ENCODE measurements at regions not wholly inside any gene's neighbourhood (a gene's known extent, or its start where the extent isn't known, plus 50 kb on each side); places are given as distances from the start of the nearest gene placed in this dataset.

- Histone ChIP-seq H3K9me3 (ENCODE audit: control insufficient read depth in 2 of 2, insufficient read depth in 1 of 2, low read depth in 1 of 2, low read length in 1 of 2) (peaks cover 0 to 2% of the 10 kb centered on the region in 2 donors), H3K4me1 (ENCODE audit: control insufficient read depth in 2 of 2, insufficient read depth in 2 of 2, low read length in 1 of 2) (no peaks in the 10 kb centered on the region), H3K27ac (ENCODE audit: low read depth in 2 of 2, low read length in 1 of 2) (no peak overlapping the region), H3K27me3 (ENCODE audit: control insufficient read depth in 1 of 2, insufficient read depth in 2 of 2, low read length in 2 of 2) (no peaks in the 10 kb centered on the region), H3K36me3 (ENCODE audit: control insufficient read depth in 2 of 2, insufficient read depth in 2 of 2, low read length in 1 of 2) (no peaks in the 10 kb centered on the region), H3K4me3 (ENCODE audit: low read depth in 1 of 2, low read length in 2 of 2) (no peak overlapping the region)
- 52 to 71% methylated on average over 6 of the region's 6 CpGs for WGBS, 2 donors
Observed at GRCh38 chr20:20971810-20972209, 134.3 kb downstream of the LINC00237 start.

DNA sequence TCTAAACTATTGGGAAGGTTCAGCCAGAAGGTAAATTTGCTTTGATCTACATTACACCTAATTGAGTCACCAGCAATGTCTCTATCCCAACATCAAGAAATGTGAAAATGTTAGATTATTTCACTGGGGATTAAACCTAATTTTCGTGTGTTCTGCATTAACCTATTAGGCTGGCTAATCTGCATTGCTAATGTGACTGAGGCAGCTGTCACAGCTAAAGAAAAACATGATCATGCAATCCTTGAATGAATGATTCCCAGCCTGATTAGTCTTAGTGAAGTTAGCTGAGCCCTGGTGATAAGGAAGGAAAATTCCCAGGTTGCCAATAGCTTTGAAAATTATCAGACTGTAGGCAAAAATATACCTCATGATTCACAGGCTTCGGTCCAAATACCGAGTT lies 135.3 kb downstream of the LINC00237 start:
- H3K36me3 ChIP-seq (ENCODE audit: control insufficient read depth in 2 of 2, insufficient read depth in 2 of 2, low read length in 1 of 2): no peaks in the 10 kb centered on the region
- H3K4me1 ChIP-seq (ENCODE audit: control insufficient read depth in 2 of 2, insufficient read depth in 2 of 2, low read length in 1 of 2): no peaks in the 10 kb centered on the region
- H3K27me3 ChIP-seq (ENCODE audit: control insufficient read depth in 1 of 2, insufficient read depth in 2 of 2, low read length in 2 of 2): no peaks in the 10 kb centered on the region
- peaks cover 0 to 2% of the 10 kb centered on the region in 2 donors for H3K9me3 ChIP-seq (ENCODE audit: control insufficient read depth in 2 of 2, insufficient read depth in 1 of 2, low read depth in 1 of 2, low read length in 1 of 2)
- H3K27ac ChIP-seq (ENCODE audit: low read depth in 2 of 2, low read length in 1 of 2): no peak overlapping the region
- 47 to 50% methylated on average over 3 of the region's 3 CpGs for WGBS, 2 donors
- no peak overlapping the region for H3K4me3 ChIP-seq (ENCODE audit: low read depth in 1 of 2, low read length in 2 of 2)

DNA sequence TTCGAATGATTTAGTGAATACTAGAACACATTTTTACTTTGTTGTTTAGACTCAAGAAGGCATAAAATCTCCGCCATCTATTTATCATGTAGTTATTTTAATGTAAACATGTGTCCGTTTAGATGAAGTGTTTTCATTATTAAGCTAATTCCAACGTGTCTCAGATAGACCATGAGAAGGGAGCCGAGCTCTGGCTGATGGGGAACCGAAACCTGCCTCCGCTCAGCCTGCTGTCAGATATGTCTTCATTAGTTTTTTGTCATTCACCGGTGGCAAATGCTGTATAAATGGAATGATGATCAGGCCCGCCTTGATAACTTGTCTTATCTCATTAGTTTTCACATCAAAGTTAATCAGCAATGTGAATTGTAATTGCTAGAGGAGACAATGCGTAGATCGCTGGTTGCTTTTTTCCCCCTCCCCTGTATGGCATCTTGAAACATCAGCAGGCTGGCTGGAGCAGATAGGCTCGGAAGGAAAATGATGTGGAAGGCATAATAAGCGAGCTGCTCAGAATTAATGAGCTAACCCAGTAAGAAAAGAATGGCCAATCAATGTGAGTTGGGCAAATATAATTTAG lies 136.4 kb downstream of the LINC00237 start:
- Histone ChIP-seq H3K36me3 (ENCODE audit: control insufficient read depth in 2 of 2, insufficient read depth in 2 of 2, low read length in 1 of 2) (no peaks in the 10 kb centered on the region), H3K27me3 (ENCODE audit: control insufficient read depth in 1 of 2, insufficient read depth in 2 of 2, low read length in 2 of 2) (no peaks in the 10 kb centered on the region), H3K4me3 (ENCODE audit: low read depth in 1 of 2, low read length in 2 of 2) (no peak overlapping the region), H3K27ac (ENCODE audit: low read depth in 2 of 2, low read length in 1 of 2) (no peak overlapping the region), H3K4me1 (ENCODE audit: control insufficient read depth in 2 of 2, insufficient read depth in 2 of 2, low read length in 1 of 2) (no peaks in the 10 kb centered on the region), H3K9me3 (ENCODE audit: control insufficient read depth in 2 of 2, insufficient read depth in 1 of 2, low read depth in 1 of 2, low read length in 1 of 2) (peaks cover 0 to 2% of the 10 kb centered on the region in 2 donors)
- 57 to 67% methylated on average over 13 of the region's 13 CpGs for WGBS, 2 donors

GRCh38 chr20:20967564-20968184 lies 138.5 kb downstream of the LINC00237 start:
- Histone ChIP-seq H3K27me3 (ENCODE audit: control insufficient read depth in 1 of 2, insufficient read depth in 2 of 2, low read length in 2 of 2) (peaks cover 0 to 3% of the 10 kb centered on the region in 2 donors), H3K4me1 (ENCODE audit: control insufficient read depth in 2 of 2, insufficient read depth in 2 of 2, low read length in 1 of 2) (no peaks in the 10 kb centered on the region), H3K4me3 (ENCODE audit: low read depth in 1 of 2, low read length in 2 of 2) (no peak overlapping the region), H3K36me3 (ENCODE audit: control insufficient read depth in 2 of 2, insufficient read depth in 2 of 2, low read length in 1 of 2) (no peaks in the 10 kb centered on the region), H3K9me3 (ENCODE audit: control insufficient read depth in 2 of 2, insufficient read depth in 1 of 2, low read depth in 1 of 2, low read length in 1 of 2) (peaks cover 2 to 3% of the 10 kb centered on the region in 2 donors), H3K27ac (ENCODE audit: low read depth in 2 of 2, low read length in 1 of 2) (no peak overlapping the region)
- 67 to 71% methylated on average over 10 of the region's 10 CpGs for WGBS, 2 donors

- H3K4me3 ChIP-seq (ENCODE audit: low read depth in 1 of 2, low read length in 2 of 2): no peak overlapping the region
- peaks cover 0 to 3% of the 10 kb centered on the region in 2 donors for H3K27me3 ChIP-seq (ENCODE audit: control insufficient read depth in 1 of 2, insufficient read depth in 2 of 2, low read length in 2 of 2)
- no peak overlapping the region for H3K27ac ChIP-seq (ENCODE audit: low read depth in 2 of 2, low read length in 1 of 2)
- peaks cover 0 to 3% of the 10 kb centered on the region in 2 donors for H3K9me3 ChIP-seq (ENCODE audit: control insufficient read depth in 2 of 2, insufficient read depth in 1 of 2, low read depth in 1 of 2, low read length in 1 of 2)
- H3K36me3 ChIP-seq (ENCODE audit: control insufficient read depth in 2 of 2, insufficient read depth in 2 of 2, low read length in 1 of 2): no peaks in the 10 kb centered on the region
- H3K4me1 ChIP-seq (ENCODE audit: control insufficient read depth in 2 of 2, insufficient read depth in 2 of 2, low read length in 1 of 2): no peaks in the 10 kb centered on the region
- WGBS, 2 donors: 77 to 79% methylated on average over 8 of the region's 8 CpGs
Observed at GRCh38 chr20:20966171-20966570, 140.0 kb downstream of the LINC00237 start.

GRCh38 chr20:20959031-20959755 lies 147.0 kb downstream of the LINC00237 start:
- 88 to 90% methylated on average over 5 of the region's 5 CpGs for WGBS, 2 donors
- Histone ChIP-seq H3K27me3 (ENCODE audit: control insufficient read depth in 1 of 2, insufficient read depth in 2 of 2, low read length in 2 of 2) (peaks cover 0 to 3% of the 10 kb centered on the region in 2 donors), H3K4me3 (ENCODE audit: low read depth in 1 of 2, low read length in 2 of 2) (no peak overlapping the region)

GRCh38 chr20:20956513-20956931 lies 149.6 kb downstream of the LINC00237 start:
- H3K36me3 ChIP-seq (ENCODE audit: control insufficient read depth in 2 of 2, insufficient read depth in 2 of 2, low read length in 1 of 2): no peaks in the 10 kb centered on the region
- WGBS, 2 donors: 59 to 63% methylated on average over 12 of the region's 12 CpGs
- H3K9me3 ChIP-seq (ENCODE audit: control insufficient read depth in 2 of 2, insufficient read depth in 1 of 2, low read depth in 1 of 2, low read length in 1 of 2): no peaks in the 10 kb centered on the region
- no peak overlapping the region for H3K27ac ChIP-seq (ENCODE audit: low read depth in 2 of 2, low read length in 1 of 2)
- H3K27me3 ChIP-seq (ENCODE audit: control insufficient read depth in 1 of 2, insufficient read depth in 2 of 2, low read length in 2 of 2): no peaks in the 10 kb centered on the region
- H3K4me1 ChIP-seq (ENCODE audit: control insufficient read depth in 2 of 2, insufficient read depth in 2 of 2, low read length in 1 of 2): no peaks in the 10 kb centered on the region
- H3K4me3 ChIP-seq (ENCODE audit: low read depth in 1 of 2, low read length in 2 of 2): no peak overlapping the region

More at GRCh38 chr20:20959031-20959755, 147.0 kb downstream of the LINC00237 start:
- Histone ChIP-seq H3K9me3 (ENCODE audit: control insufficient read depth in 2 of 2, insufficient read depth in 1 of 2, low read depth in 1 of 2, low read length in 1 of 2) (peaks cover 0 to 3% of the 10 kb centered on the region in 2 donors), H3K27ac (ENCODE audit: low read depth in 2 of 2, low read length in 1 of 2) (no peak overlapping the region), H3K36me3 (ENCODE audit: control insufficient read depth in 2 of 2, insufficient read depth in 2 of 2, low read length in 1 of 2) (no peaks in the 10 kb centered on the region), H3K4me1 (ENCODE audit: control insufficient read depth in 2 of 2, insufficient read depth in 2 of 2, low read length in 1 of 2) (no peaks in the 10 kb centered on the region)

DNA sequence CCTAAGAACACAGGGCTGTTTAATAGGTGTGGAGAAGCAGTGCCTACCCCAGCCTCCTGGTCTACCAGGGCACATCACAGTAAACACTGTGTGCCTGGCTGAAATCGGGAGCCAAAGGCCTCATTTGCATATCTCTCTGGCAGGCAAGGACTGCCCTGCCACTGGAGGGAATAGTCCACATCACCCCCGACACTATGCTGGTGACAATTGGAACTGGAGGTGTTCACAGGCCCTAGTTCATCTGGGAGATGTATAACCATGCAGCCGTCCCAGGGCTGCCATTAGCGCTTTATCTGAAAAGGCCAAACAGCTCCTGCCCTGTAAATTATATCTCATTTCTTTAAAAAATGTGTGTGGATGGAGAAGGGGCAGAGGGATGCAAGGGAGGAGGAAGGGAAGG lies 150.3 kb downstream of the LINC00237 start:
- 61 to 62% methylated on average over 4 of the region's 4 CpGs for WGBS, 2 donors

GRCh38 chr20:20953738-20954618 lies 152.2 kb downstream of the LINC00237 start:
- 54 to 55% methylated on average over 11 of the region's 11 CpGs for whole genome bisulfite sequencing, 2 donors
- Histone ChIP-seq H3K4me1 (ENCODE audit: control insufficient read depth in 2 of 2, insufficient read depth in 2 of 2, low read length in 1 of 2) (no peaks in the 10 kb centered on the region), H3K9me3 (ENCODE audit: control insufficient read depth in 2 of 2, insufficient read depth in 1 of 2, low read depth in 1 of 2, low read length in 1 of 2) (no peaks in the 10 kb centered on the region), H3K27me3 (ENCODE audit: control insufficient read depth in 1 of 2, insufficient read depth in 2 of 2, low read length in 2 of 2) (no peaks in the 10 kb centered on the region), H3K36me3 (ENCODE audit: control insufficient read depth in 2 of 2, insufficient read depth in 2 of 2, low read length in 1 of 2) (no peaks in the 10 kb centered on the region), H3K4me3 (ENCODE audit: low read depth in 1 of 2, low read length in 2 of 2) (no peak overlapping the region), H3K27ac (ENCODE audit: low read depth in 2 of 2, low read length in 1 of 2) (no peak overlapping the region)

More for the DNA sequence above, 150.3 kb downstream of the LINC00237 start:
- Histone ChIP-seq H3K4me3 (ENCODE audit: low read depth in 1 of 2, low read length in 2 of 2) (no peak overlapping the region), H3K36me3 (ENCODE audit: control insufficient read depth in 2 of 2, insufficient read depth in 2 of 2, low read length in 1 of 2) (no peaks in the 10 kb centered on the region), H3K27me3 (ENCODE audit: control insufficient read depth in 1 of 2, insufficient read depth in 2 of 2, low read length in 2 of 2) (no peaks in the 10 kb centered on the region), H3K27ac (ENCODE audit: low read depth in 2 of 2, low read length in 1 of 2) (no peak overlapping the region), H3K9me3 (ENCODE audit: control insufficient read depth in 2 of 2, insufficient read depth in 1 of 2, low read depth in 1 of 2, low read length in 1 of 2) (no peaks in the 10 kb centered on the region), H3K4me1 (ENCODE audit: control insufficient read depth in 2 of 2, insufficient read depth in 2 of 2, low read length in 1 of 2) (no peaks in the 10 kb centered on the region)
